ENCODE measurements at regions not wholly inside any gene's neighbourhood (a gene's known extent, or its start where the extent isn't known, plus 50 kb on each side); places are given as distances from the start of the nearest gene placed in this dataset.

GRCh38 chr18:41458376-41458775 lies 496.7 kb upstream of the PIK3C3 start:
- TF ChIP-seq CTCF (IDR thresholded peaks at IDR 0.05) (no peak), POLR2AphosphoS5 (IDR thresholded peaks at IDR 0.05) (no peak), EP300 (IDR thresholded peaks at IDR 0.05) (no peak), POLR2A (IDR thresholded peaks at IDR 0.05) (no peak)

Data from sigmoid colon (tissue), 4 donors.